ENCODE measurements at regions not wholly inside any gene's neighbourhood (a gene's known extent, or its start where the extent isn't known, plus 50 kb on each side); places are given as distances from the start of the nearest gene placed in this dataset.

GRCh38 chr22:48856308-48856615 lies 971.4 kb downstream of the BRD1 start:
- no peak for TF ChIP-seq CTCF (IDR thresholded peaks at IDR 0.05; ENCODE audit: control insufficient read depth, insufficient read depth, low read depth, low read length, missing control alignments)
- no peak overlapping the region for H3K4me3 ChIP-seq (ENCODE audit: control insufficient read depth, low read depth, low read length)
- DNase-seq (ENCODE audit: low read depth): no peak

- no peak for TF ChIP-seq CTCF (IDR thresholded peaks at IDR 0.05; ENCODE audit: control insufficient read depth, insufficient read depth, low read depth, low read length, missing control alignments)
- no peak overlapping the region for H3K4me3 ChIP-seq (ENCODE audit: control insufficient read depth, low read depth, low read length)
- no peak for DNase-seq (ENCODE audit: low read depth)
These were observed 971.9 kb downstream of the BRD1 start for GRCh38 chr22:48855593-48856307.

- no peak for DNase-seq (ENCODE audit: low read depth)
- TF ChIP-seq CTCF (IDR thresholded peaks at IDR 0.05; ENCODE audit: control insufficient read depth, insufficient read depth, low read depth, low read length, missing control alignments): no peak
These were observed 972.7 kb downstream of the BRD1 start for GRCh38 chr22:48855013-48855412.

GRCh38 chr22:48853627-48854240 lies 973.9 kb downstream of the BRD1 start:
- no peak for TF ChIP-seq CTCF (IDR thresholded peaks at IDR 0.05; ENCODE audit: control insufficient read depth, insufficient read depth, low read depth, low read length, missing control alignments)
- no peak overlapping the region for H3K4me3 ChIP-seq (ENCODE audit: control insufficient read depth, low read depth, low read length)
- DNase-seq (ENCODE audit: low read depth): no peak

More at GRCh38 chr22:48855013-48855412, 972.7 kb downstream of the BRD1 start:
- no peak overlapping the region for H3K4me3 ChIP-seq (ENCODE audit: control insufficient read depth, low read depth, low read length)

- DNase-seq (ENCODE audit: low read depth): no peak
- no peak overlapping the region for H3K4me3 ChIP-seq (ENCODE audit: control insufficient read depth, low read depth, low read length)
- TF ChIP-seq CTCF (IDR thresholded peaks at IDR 0.05; ENCODE audit: control insufficient read depth, insufficient read depth, low read depth, low read length, missing control alignments): no peak
These were observed 975.6 kb downstream of the BRD1 start for GRCh38 chr22:48851933-48852549.

GRCh38 chr22:48850658-48851287 lies 976.9 kb downstream of the BRD1 start:
- no peak overlapping the region for H3K4me3 ChIP-seq (ENCODE audit: control insufficient read depth, low read depth, low read length)
- TF ChIP-seq CTCF (IDR thresholded peaks at IDR 0.05; ENCODE audit: control insufficient read depth, insufficient read depth, low read depth, low read length, missing control alignments): no peak
- DNase-seq (ENCODE audit: low read depth): no peak

Data from AG09309 (cell line).